Caco-2 (cell line): ENCODE measurements at regions not wholly inside any gene's neighbourhood (a gene's known extent, or its start where the extent isn't known, plus 50 kb on each side); places are given as distances from the start of the nearest gene placed in this dataset.

Experiments
- BruUV-seq: library from RNA; stranded (reverse); fragments of 400-500 nt; replicated peaks from 2 replicates; lab custom pipeline; 2021; lab: Mats Ljungman, UMichigan
- CTCF ChIA-PET: fragments of 300-600 bp; sonication (Branson Sonifier 250); formaldehyde crosslinking; loops from one replicate; lab custom pipeline; 2022; ENCODE audit warnings: antibody characterized with exemption; lab: Charles Lee
- POLR2A ChIA-PET: fragments of 300-600 bp; sonication (Branson Sonifier 250); formaldehyde crosslinking; loops from one replicate; lab custom pipeline; 2022; ENCODE audit warnings: antibody characterized with exemption; lab: Charles Lee
- DNase-seq, 2 experiments: peaks; one replicate each; pipeline versions ENCODE4 v3.0.0 to v3.0.0-alpha.2; 2020 to 2022
- H3K27me3 ChIP-seq: replicated peaks from 2 replicates; pipeline ENCODE4 v1.6.0; 2011; ENCODE audit warnings: low read length; ENCODE audit not compliant: control insufficient read depth, insufficient read depth
- H3K36me3 ChIP-seq: 2 replicates; pipeline ENCODE4 v1.5.1; 2011; ENCODE audit warnings: low read length; ENCODE audit not compliant: control insufficient read depth, insufficient read depth
- H3K4me1 ChIP-seq: fragments of 250-450 bp; sonication (Bioruptor Pico); 2 replicates; pipeline ENCODE4 v1.5.1; 2020; ENCODE audit warnings: mild to moderate bottlenecking
- H3K4me3 ChIP-seq: 2 replicates; pipeline ENCODE4 v1.5.1; 2011; ENCODE audit warnings: low read depth, mild to moderate bottlenecking, control low read depth, low read length
- H3K9me3 ChIP-seq: fragments of 250-450 bp; sonication (Bioruptor Pico); 2 replicates; pipeline ENCODE4 v1.5.1; 2020; ENCODE audit warnings: mild to moderate bottlenecking, moderate library complexity
- H3K27ac Mint-ChIP-seq: one replicate; pipeline ENCODE4 v1.8.0; 2022; ENCODE audit warnings: mixed read lengths; ENCODE audit not compliant: unreplicated experiment
- H3K27me3 Mint-ChIP-seq: one replicate; pipeline ENCODE4 v1.8.0; 2022; ENCODE audit warnings: mixed read lengths; ENCODE audit not compliant: insufficient read depth, unreplicated experiment
- H3K36me3 Mint-ChIP-seq: one replicate; pipeline ENCODE4 v1.8.0; 2022; ENCODE audit warnings: mild to moderate bottlenecking, mixed read lengths; ENCODE audit not compliant: insufficient read depth, unreplicated experiment
- H3K4me1 Mint-ChIP-seq: one replicate; pipeline ENCODE4 v1.8.0; 2022; ENCODE audit warnings: low read depth, mixed read lengths; ENCODE audit not compliant: unreplicated experiment
- H3K4me3 Mint-ChIP-seq: one replicate; pipeline ENCODE4 v1.8.0; 2022; ENCODE audit warnings: mild to moderate bottlenecking, moderate library complexity, mixed read lengths; ENCODE audit not compliant: unreplicated experiment
- H3K9me3 Mint-ChIP-seq: one replicate; pipeline ENCODE4 v1.8.0; 2022; ENCODE audit warnings: mixed read lengths; ENCODE audit not compliant: unreplicated experiment
- CTCF ChIP-seq, 2 experiments: fragments of 200-600 bp in 1 of 2; IDR thresholded peaks; 1 replicate in 1 of 2; 2 replicates in 1 of 2; pipeline versions ENCODE4 v1.5.1 to v1.8.0; 2011 to 2022; ENCODE audit warnings: antibody characterized with exemption in 1 of 2, control low read depth in 1 of 2, inconsistent platforms in 1 of 2, low read depth in 1 of 2, low read length in 1 of 2, mild to moderate bottlenecking in 1 of 2, moderate library complexity in 1 of 2; ENCODE audit not compliant: insufficient read depth in 1 of 2, severe bottlenecking in 1 of 2, unreplicated experiment in 1 of 2
- intact Hi-C: fragments of 100-400 bp; cut with micrococcal nuclease; formaldehyde crosslinking; loops from one replicate; pipeline ENCODE4 v1.10.0; 2022; ENCODE audit not compliant: unreplicated experiment

- H3K4me1 ChIP-seq, result peaks cover 5% of the 10 kb centered on the region; the same call in 1 of the 2 replicates
- Mint-ChIP-seq H3K27ac (no peak overlapping the region), H3K9me3 (no peaks in the 10 kb centered on the region), H3K4me1 (no peaks in the 10 kb centered on the region), H3K27me3 (no peaks in the 10 kb centered on the region), H3K36me3 (no peaks in the 10 kb centered on the region), H3K4me3 (no peak overlapping the region)
- POLR2A ChIA-PET, result no interaction called here
- CTCF ChIA-PET, result no interaction called here
- intact Hi-C loops, result no loop called here
- no peak overlapping the region for H3K4me3 ChIP-seq
- TF ChIP-seq CTCF (IDR thresholded peaks at IDR 0.05; ENCODE audit: insufficient read depth in 1 of 2, low read depth in 1 of 2, low read length in 1 of 2, severe bottlenecking in 1 of 2, unreplicated experiment in 1 of 2), result no peak
- no peak for DNase-seq
- no peaks in the 10 kb centered on the region for H3K9me3 ChIP-seq
- no TSS peak for BruUV-seq
- no peaks in the 10 kb centered on the region for H3K36me3 ChIP-seq
- H3K27me3 ChIP-seq, result no peaks in the 10 kb centered on the region
Observed at GRCh38 chr21:20730441-20730840, 267.8 kb upstream of the NCAM2 start.

DNA sequence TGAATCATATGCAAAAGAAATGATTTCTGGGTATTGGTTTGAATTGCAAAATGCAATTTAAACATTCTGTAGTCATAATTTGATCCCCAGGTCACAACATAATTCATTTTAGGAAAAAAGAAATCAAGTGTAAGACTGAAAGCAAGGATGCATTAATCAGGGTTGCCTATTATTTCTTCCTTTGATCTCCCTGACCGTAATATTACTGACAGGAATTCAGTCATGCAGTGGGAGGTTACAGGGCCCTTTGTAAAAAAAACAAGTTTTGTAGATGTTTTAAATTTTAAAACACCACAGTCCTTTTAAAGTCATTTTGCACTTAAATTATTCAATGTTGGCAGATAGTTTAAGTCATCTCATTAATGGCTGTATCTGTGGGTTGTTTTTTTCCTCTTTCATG, 263.0 kb upstream of the NCAM2 start:
- ChIA-PET POLR2A (no interaction called here), CTCF (no interaction called here)
- intact Hi-C loops, result no loop called here
- no peak for TF ChIP-seq CTCF (IDR thresholded peaks at IDR 0.05; ENCODE audit: insufficient read depth in 1 of 2, low read depth in 1 of 2, low read length in 1 of 2, severe bottlenecking in 1 of 2, unreplicated experiment in 1 of 2)
- Mint-ChIP-seq H3K27me3 (no peaks in the 10 kb centered on the region), H3K4me3 (no peak overlapping the region), H3K27ac (no peak overlapping the region), H3K36me3 (peaks cover 6% of the 10 kb centered on the region), H3K4me1 (no peaks in the 10 kb centered on the region), H3K9me3 (no peaks in the 10 kb centered on the region)
- no peaks in the 10 kb centered on the region for H3K36me3 ChIP-seq
- H3K4me3 ChIP-seq, result no peak overlapping the region
- no peaks in the 10 kb centered on the region for H3K4me1 ChIP-seq
- H3K9me3 ChIP-seq, result no peaks in the 10 kb centered on the region
- BruUV-seq, result no TSS peak
- no peak for DNase-seq
- H3K27me3 ChIP-seq, result no peaks in the 10 kb centered on the region

DNA sequence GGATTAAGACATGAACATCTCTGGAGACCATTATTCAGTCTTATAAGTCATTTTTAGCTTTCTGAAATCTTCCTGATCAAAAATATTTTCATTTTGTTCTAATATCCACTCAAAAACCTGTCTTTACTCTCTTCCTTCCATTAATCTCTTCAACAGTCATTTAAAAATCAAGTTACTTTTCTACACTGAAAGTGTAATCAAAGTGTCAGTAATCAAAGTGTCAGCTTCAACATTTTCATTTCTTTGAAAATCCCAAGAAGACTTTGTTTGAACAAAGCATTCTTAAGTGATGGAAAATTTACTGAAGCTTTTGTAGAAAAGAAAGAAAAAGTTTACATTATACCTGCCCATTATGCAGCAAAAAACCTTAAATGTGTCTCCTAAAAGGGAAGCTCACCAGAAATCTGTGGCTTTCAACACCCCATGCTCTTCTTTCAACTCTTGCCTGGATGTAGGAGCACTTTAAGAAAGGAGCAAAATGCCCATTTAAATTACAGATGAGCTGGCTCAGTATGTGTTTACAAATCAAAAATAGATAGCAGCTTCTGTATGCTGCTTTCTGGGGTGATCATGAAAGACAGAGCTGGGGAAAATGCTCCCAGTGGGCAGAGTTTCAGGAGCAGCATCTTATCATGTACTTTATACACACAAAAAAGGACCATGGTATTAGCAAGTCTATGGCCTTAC, 260.8 kb upstream of the NCAM2 start:
- no peaks in the 10 kb centered on the region for H3K4me1 Mint-ChIP-seq
- no TSS peak for BruUV-seq
- H3K9me3 Mint-ChIP-seq, result no peaks in the 10 kb centered on the region
- no peaks in the 10 kb centered on the region for H3K27me3 ChIP-seq
- DNase-seq, result no peak
- H3K27ac Mint-ChIP-seq, result no peak overlapping the region
- H3K9me3 ChIP-seq, result no peaks in the 10 kb centered on the region
- no peaks in the 10 kb centered on the region for H3K27me3 Mint-ChIP-seq
- no peak for TF ChIP-seq CTCF (IDR thresholded peaks at IDR 0.05; ENCODE audit: insufficient read depth in 1 of 2, low read depth in 1 of 2, low read length in 1 of 2, severe bottlenecking in 1 of 2, unreplicated experiment in 1 of 2)
- intact Hi-C loops, result no loop called here
- peaks cover 6% of the 10 kb centered on the region for H3K36me3 Mint-ChIP-seq
- H3K4me1 ChIP-seq, result no peaks in the 10 kb centered on the region
- POLR2A ChIA-PET, result no interaction called here
- CTCF ChIA-PET, result no interaction called here
- no peaks in the 10 kb centered on the region for H3K36me3 ChIP-seq
- H3K4me3 Mint-ChIP-seq, result no peak overlapping the region
- H3K4me3 ChIP-seq, result no peak overlapping the region
